Stimulated activated CD4-positive, alpha-beta T cell treated with anti-CD3 and anti-CD28 coated beads, Interleukin-4, amount 100 ng/mL, for 24 hours (primary cell): ENCODE measurements at regions not wholly inside any gene's neighbourhood (a gene's known extent, or its start where the extent isn't known, plus 50 kb on each side); places are given as distances from the start of the nearest gene placed in this dataset.
A peak's percentile ranks its signal among the peaks of the same experiment; 100 is the strongest.
"Not testable (repeated sequence)": the region's sequence is repeated elsewhere in the genome, so short reads cannot be mapped to it uniquely, and the experiment has no call there.

Experiments used
- DNase-seq: peaks from one replicate; pipeline ENCODE4 v3.0.0-alpha.2; 2020

DNA sequence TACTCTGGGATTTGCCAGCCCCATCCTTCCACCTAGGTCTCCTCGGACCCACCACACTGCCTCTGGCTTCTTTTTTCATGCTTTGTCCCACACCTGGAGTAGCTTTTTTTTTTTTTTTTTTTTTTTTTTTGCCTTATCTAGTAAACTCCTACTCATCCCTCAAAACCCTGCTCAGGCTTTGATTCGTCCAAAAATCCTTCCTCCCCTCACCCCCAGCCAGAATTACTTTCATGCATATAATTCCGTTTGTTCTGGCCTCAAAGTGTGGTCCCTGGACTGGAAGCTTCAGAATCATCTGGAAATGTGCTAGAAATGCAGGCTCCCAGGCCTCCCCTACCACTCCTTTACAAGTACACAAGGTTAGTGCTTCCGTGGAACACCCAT, 320.1 kb downstream of the PTTG2 start:
- no peak for DNase-seq

DNA sequence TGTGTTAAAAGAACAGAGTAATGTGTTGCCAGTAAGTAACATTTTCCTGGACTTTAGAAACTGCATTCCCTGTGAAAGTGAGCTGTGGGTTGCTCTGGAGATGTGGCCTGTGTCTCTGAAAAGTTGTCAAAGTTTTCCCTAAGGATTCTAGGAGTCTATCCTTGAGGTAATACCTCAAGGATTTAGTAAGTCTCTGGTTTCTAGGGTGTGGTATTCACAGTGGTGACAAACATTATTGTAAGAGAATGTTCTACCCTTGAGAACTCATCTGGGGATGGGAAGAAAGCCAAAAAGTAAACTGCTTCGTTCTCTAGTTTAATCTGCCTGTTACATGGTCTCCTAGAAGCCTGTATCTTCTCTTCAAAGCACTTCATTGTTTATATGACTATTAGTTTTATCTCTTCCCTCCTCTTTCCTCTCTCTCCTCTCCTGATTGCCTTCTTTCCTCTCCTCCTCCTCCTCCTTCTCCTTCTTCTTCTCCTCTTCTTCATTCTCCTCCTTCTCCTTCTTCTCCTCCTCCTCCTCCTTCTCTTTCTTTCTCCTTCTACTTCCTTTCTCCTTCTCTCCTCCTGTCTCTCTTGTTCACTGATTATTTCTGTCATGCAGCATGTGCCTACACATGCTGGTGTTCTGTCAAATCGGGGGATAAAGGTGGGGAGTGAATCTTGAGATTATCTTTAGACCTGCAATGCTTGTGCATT, 321.3 kb downstream of the PTTG2 start:
- no peak for DNase-seq

DNA sequence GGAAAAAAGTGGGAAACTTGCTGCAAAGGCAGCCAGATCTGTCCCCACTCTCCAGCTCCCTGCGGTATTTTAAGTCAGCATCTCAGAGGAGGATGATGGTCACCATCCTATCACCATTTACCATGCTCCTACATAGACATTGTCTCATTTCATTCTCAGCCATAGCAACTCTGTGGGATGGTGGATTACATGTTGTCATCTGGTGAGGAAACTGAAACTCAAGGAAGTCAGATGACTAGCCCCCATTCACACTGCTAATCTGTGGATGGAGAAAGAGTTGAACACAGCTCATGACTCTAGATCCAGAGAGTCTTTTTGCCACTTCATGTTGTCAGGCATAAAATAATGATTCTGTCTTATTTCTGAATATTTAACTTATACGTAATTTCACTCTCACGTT, 323.5 kb downstream of the PTTG2 start:
- DNase-seq = no peak

DNA sequence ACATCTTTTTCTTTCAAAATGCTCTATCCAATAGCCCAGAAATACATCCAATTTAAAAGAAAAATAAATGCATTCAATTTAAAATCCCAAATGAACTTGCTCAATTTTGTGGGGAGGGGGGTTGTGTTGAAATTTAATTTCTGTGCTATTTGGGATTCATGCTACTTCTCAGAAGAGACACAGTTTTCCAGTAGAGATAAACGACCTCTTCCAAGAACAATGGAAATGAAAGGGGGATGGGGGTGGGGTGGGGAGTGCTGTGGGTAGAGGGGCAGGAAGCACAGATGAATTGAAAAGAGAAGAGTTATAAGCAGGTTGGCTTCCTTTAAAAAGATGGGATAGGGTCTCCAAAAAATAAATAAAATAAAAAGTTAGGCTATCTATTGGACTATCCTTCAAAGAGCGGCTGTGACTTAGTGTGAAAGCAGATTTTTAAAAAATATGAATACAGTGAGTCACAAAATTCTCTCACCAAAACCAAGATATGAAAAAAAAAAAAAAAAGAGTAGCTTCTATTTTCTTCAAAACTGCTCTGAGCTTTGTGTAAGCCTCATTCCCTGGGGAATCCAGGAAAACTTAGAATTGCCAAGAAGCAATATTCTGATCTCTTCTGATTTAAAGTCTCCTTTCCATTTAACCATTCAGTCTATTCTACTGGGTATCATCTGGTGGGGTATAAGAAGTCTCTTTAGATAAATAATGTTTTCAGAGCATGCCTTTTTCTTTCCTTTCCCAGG, 324.3 kb downstream of the PTTG2 start:
- DNase-seq = no peak

DNA sequence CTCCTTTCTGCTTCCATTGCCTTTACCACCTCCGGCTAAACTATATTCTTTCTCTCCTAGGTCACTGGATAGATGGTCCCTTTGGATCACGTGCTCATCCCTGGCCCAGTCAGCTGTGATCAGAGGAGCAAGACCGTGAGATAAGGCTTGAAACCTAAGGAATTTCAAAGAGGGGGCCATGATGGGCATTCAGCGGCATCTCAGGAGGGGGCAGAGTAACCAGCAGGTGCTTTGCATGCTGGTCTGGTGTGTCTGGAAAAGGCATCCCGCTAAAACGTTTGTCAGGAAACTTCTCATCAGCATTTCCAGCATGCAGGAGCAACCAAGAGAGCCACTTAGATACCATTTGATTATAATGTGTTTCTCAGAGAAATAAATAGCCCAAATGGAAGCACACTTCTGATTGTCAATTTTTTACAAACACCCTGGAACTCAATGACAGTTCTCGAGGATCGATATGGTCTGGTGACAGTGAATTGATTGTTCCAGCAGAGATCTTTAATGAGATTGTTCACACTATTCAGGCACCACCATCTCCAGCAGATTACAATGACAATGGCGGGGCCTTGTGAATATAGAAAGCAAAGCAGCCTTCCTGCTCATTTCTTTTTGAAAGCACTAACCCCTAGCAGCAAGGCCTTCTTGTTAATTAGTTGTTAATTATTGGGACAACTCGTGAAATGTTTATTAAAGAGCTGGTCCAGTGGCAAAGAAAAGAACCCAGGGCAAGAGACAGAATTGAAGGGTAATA, 327.1 kb downstream of the PTTG2 start:
- no peak for DNase-seq

DNA sequence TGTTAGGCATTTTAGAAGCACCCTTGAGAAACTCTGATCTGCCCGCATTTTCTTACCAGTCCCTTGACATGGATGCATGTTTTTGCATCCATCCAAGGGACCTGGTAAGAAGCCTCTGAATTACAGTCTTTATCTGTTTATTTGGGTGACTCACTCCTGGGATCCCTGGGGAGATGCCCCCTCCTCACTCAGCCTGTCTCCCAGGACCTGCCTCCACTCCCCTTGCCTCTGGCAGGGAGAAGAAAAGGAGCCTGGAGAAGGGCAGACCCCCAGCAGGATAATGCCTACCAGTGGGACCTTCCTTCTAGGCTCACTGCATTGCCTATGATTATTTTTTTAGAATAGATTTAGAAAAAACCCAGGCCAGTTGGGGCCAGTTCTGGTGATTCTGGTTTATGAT, 329.4 kb downstream of the PTTG2 start:
- no peak for DNase-seq

DNA sequence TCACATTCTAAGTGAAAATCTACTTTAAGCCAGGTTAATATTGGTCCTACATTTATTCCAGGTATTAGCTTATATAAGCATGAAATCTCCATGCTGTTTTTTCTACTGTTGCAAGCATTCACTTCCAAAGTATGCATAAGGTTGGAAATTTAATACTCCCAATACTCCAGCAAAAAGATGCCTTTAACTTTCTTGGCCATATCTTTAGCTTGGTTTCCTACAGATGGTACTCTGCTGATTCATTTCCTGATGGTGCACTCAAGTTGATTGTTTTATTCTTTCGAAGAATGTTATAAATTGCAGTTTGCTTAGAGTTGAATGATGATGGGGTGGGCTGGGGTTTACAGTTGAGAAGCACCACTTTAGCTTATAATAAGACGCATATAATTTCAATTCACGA, 330.2 kb downstream of the PTTG2 start:
- DNase-seq = no peak

DNA sequence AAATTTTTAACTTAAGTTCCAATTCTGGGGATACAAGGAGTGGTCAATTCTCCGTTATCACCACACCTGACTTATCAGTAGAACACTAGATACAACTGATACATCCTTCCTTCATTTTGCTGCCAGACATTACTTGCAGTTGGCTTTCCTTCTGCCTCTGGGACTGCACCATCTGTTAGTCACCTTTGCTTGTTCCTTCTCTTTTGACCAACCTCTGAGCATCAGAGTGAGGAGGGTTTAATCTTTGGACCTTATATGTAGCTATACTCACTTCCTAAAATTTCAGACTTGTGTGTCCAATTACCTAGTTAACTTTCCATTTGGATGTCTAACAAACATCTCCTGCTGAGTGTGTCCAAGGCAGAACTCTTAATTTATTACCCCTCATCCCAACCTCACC, 330.7 kb downstream of the PTTG2 start:
- DNase-seq = no peak

DNA sequence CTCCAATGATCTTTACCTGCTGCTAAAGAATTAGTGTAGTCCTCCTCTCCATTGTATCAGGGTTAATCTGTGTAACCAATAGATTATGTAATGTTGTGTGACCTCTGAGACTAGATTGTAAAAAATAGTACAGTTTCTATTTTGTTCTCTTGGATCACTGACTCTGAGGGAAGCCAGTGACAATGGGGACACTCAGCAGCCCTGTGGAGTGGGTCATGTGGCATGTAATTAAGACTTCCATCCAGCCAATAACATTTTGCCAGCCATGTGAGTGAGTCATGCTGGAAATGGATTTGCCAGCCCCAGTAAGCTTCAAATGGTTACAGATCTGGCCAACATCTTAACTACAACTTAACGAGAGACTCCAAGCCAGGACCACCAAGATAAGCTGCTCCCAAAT, 332.3 kb downstream of the PTTG2 start:
- DNase-seq = no peak

DNA sequence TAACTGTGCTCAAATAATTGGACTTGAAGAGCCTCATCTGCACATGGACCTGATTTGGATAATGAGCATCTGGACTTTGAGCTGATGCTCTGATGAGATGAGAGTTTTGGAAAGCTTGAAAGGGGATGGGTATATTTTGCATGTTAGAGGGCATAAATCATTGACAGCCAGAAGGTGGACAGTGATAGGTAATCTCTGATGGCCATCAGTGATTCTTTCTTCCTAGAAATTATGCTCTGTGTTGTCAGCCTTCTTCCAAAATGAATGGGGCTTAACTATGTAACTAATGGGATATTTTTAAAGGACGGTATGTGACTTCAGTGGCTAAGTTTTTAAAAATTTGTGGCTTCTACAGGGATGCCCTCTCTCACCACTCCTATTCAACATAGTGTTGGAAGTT, 334.0 kb downstream of the PTTG2 start:
- DNase-seq = no peak

DNA sequence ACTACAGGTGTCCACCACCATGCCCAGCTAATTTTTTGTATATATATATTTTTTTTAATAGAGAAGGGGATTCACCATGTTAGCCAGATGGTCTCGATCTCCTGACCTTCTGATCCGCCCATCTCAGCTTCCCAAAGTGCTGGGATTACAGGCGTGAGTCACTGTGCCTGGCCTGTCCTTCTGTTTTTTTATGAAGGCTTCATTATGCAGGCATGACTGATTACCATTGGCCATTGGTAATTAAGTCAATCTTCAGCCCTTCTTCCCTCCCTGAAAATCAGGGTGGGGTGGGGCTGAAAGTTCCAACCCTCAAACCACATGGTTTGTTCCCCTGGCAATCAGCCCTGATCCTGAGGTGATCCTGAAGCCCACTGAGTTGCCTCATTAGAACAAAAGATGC, 336.9 kb downstream of the PTTG2 start:
- no peak for DNase-seq

DNA sequence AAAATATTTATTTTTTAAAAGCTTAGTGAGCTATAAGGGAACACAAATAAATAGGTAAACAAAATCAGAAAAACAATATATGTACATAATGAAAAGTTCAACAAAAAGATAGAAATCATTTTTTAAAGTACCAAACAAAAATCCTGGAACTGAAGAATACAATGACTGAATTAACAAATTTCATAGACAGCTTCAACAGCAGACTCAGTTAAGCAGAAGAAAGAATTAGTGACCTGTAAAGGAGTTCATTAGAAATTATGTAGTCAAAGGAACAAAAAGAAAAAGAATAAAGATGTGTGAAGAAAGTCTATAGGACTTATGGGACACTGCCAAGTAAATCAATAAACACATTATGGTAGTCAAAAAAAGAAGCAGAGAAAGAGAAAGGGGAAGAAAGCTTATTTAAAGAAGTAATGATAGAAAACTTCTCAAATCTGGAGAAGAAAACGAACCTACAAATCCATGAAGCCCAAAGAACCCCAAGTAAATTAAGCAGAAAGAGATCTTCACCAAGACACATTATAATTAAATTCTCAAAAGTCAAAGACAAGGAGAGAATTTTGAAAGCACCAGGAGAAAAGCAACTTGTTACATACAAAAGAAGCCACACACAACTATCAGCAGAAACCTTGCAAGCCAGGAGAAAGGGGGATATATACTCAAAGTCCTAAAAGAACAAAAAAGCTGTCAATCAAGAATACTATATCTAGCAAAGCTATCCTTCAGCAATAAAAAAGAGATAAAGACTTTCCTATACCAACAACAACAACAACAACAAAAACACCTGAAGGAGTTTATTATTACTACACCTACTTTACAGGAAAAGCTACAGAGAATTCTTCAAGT, 338.9 kb downstream of the PTTG2 start:
- DNase-seq = no peak

DNA sequence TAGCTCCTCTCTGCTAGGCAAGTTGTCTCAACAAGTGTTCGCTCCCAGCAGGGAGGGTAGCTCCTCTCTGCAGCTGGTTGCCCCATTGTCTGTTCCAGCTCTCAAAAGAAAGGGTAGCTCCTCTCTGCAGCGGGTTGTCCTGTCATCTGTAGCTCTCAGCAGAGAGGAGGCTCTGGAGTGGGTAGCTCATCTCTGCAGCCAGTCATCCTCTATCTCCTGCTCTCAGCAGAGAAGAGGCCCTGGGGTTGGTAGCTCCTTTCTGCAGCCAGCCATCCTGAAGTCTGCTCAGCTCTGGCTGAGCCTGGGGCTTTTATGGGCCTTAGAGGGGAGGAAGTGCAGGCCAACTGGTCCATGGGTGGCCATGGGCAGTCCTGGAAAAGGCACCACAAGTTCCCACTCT, 342.7 kb downstream of the PTTG2 start:
- no peak for DNase-seq

DNA sequence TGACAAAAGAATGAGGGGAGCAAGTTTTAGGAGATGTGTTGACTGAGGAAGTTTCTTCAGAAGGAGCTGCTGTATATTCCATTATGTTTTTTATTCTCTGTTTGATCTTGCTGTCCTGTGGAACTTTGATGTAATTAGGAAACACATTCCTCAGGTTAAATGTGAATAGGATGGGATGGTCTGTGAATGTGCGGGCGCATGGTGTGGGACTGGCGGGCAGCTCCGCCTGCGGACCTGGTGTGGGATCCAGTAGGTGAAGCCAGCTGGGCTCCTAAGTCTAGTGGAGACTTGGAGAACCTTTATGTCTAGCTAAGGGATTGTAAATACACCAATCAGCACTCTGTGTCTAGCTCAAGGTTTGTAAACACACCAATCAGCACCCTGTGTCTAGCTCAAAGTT, 344.3 kb downstream of the PTTG2 start:
- not testable (repeated sequence) for DNase-seq

DNA sequence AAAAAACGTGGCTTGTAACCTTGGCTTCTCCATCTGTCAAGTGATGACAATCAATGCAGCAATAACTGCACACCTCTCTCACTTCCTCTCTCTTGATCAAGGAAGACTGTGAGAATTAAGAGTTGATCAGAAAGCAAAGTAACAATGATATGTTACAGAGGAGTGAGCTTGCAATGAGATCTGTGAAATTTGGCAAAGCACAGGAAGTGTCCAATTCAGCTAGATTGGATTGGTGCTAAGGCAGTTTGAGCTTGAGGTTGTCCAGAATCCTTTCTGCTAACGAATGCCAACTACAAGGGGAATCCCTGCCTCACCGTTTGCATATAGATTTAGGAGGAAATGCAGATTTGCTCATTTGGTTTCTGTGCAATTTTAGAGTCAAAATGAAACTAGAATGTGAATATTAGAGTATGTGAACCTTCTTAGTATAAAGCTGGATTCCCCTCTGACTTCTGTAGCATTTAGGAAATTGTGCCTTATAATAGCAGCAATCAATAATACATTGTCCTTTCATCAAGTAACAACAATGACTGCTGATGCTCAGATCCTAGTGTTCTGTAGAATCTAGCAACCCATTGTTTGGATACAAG, 346.4 kb downstream of the PTTG2 start:
- peak; percentile 61 for DNase-seq

DNA sequence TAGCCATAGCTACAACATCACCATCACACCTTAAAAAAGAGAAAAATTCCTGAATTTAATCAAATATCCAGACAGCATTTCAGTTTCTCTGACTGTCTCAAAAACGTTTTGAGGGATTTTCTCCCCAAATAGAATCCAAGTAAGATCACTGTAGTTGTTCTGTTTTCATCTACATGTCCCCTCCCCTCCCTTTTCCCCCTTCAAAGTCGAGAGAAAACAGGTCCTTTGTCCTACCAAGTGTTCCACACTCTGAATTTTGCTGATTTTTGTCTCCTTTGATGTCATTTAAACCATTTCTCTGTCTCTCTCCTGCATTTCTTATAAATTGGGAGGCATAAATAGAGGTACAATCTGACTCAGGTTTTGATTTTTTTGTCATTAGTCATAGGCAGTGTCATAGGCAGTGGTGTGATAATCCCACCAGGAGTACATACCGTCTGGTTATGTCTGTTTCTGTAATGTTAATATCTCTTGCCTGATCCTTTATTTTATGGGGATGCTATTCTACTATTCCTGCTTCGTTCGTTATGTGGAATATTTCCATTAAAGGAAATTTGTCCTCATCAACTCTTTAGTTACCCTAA, 348.6 kb downstream of the PTTG2 start:
- DNase-seq = no peak

DNA sequence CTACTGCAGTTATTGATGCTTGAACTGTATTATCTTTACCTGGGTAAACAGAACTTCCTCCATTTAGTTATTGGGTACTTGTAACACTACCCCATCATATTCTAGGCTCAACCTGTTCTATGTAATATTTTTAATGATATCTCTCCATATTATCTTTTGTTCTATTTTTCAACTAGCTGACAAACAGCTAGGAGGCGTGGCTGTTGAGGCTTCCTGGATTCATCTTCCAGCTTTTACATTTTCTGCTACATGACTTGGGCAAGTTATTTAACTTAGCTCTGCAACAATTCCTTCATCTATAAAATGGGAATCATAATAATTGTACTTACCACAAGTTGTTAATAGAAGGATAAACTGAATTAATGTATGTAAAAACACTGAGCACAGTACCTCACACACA, 349.3 kb downstream of the PTTG2 start:
- DNase-seq = no peak

DNA sequence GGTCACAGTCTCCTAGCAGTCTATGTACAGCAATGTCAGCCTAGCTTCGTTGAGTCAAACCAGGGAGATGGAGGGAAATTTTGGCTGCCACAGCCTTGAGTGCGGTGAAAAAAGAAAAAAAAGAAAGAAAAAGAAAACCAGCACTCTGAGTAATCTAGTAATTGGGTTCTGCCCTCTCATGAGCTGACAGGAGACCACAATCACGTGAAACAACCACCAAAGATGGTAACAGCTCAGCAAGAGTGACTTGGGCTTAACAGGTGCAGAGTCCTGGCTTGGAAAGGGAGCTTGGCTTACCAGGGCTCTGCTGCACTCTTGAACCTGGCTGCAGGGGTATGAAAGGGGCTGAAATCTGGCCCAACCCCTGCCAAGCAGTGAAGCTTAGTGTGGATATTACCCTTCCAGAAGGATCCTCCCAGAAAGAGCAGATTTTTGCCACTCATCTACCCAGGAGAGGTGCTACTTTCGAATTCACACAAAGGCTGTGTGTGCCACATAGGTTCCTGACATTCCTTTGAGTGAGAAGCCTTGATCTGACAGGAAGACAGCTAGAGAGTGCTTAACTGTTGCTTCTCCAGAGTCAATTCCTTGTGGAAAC, 350.3 kb downstream of the PTTG2 start:
- DNase-seq = peak; percentile 81

DNA sequence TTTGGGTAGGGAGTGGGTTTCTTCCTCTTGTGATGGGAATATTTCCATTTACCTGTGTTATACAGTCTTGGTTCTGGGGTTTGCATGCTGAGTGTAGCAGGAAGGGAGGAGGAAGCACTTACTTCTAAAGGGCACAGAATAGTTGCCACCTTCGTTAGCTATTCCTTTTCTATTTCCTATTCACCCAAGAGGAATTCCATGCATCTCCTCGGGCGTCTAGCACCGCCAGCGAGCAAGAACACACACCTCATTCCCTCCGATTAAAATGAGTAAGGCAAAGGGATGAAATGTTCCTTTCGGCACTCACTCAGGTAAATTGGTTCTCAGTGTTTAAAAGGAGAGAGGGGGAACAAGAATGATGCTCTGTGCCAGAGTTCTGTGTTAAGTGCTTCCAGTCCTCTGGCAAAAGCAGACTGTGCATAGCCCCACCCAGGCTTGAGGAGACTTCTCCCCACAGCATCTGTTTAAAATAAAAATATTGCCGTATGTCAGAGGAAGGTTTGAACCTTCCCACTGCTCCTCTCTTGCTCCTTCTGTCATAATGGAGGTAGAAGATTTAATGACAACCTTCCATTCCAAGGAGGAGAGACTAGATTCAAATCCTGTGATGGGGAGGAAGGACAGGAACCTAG, 351.4 kb downstream of the PTTG2 start:
- no peak for DNase-seq

DNA sequence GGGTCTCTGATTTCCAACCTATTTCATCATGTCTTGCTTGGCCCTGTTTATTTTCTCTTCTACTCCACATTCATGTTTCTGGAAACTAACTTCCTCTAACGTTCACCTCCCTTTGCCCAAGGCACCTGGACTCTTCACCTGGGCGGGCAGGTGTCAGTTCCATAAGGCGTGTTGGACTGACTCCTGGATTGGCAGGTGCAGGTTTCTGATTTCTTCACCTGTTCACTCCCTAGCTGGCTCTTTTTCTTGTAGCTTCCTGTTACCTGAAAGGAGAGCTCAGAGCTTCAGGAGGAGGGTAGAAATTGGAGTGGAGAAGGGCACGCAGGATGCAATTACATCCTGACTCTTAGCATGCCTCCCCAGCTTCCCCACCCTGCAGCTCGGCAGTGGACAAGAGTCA, 350.8 kb upstream of the KLF3 start:
- DNase-seq = no peak

DNA sequence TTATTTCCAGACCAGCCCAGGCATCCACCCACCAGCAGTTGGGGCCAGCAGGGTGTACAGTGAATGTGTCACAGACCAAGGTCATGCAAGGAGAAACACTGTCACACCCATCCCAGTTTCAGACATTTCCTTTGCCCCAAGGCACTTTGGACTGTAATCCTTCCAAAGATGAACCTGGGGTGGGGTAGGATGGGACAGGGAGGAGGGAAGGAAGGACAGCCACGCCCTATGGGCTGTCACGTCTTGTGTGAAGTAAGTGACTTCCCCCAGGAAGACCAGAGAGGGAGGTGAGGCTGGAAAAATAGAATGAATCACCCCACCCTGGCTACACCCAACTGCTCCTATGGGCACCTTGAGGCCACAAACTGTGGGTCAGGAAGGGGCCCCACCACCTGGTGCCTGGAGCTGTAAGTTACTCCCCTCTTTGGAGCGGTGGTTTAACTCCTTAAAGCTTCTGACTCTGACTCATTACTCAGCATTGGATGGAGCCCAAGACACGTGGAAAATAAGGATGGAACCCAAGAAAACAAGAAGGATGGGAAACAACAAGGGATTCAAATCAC, 349.9 kb upstream of the KLF3 start:
- no peak for DNase-seq
